Keratinocyte (primary cell): ENCODE measurements at regions not wholly inside any gene's neighbourhood (a gene's known extent, or its start where the extent isn't known, plus 50 kb on each side); places are given as distances from the start of the nearest gene placed in this dataset.
"Not testable (repeated sequence)": the region's sequence is repeated elsewhere in the genome, so short reads cannot be mapped to it uniquely, and the experiment has no call there.

Experiments
- DNase-seq: peaks from one replicate; pipeline ENCODE4 v3.0.0-alpha.2; 2011; ENCODE audit warnings: low read depth, missing footprints, low spot score
- FAIRE-seq: peaks from 2 replicates; lab custom pipeline; 2011; peaks lifted over from hg19 to GRCh38; lab: Jason Lieb, UNC
- H2AFZ ChIP-seq: 2 replicates; pipeline ENCODE4 v1.6.0; 2012; ENCODE audit warnings: low read length, control low read depth, inconsistent platforms; ENCODE audit not compliant: control insufficient read depth
- H3K27ac ChIP-seq: 2 replicates; pipeline ENCODE4 v1.5.1; 2011; ENCODE audit warnings: low read length; ENCODE audit not compliant: control insufficient read depth, insufficient read depth
- H3K27me3 ChIP-seq: 3 replicates; pipeline ENCODE4 v1.6.0; 2011; ENCODE audit warnings: low read length; ENCODE audit not compliant: control insufficient read depth, insufficient read depth; ENCODE audit errors: extremely low read depth
- H3K36me3 ChIP-seq, 2 experiments: 2 replicates in 1 of 2; 3 replicates in 1 of 2; pipeline ENCODE4 v1.5.1; 2011; ENCODE audit warnings: low read length in 2 of 2, mild to moderate bottlenecking in 1 of 2; ENCODE audit not compliant: control insufficient read depth in 2 of 2, insufficient read depth in 2 of 2; ENCODE audit errors: extremely low read depth in 1 of 2
- H3K4me1 ChIP-seq: 3 replicates; pipeline ENCODE4 v1.5.1; 2011; ENCODE audit warnings: low read length; ENCODE audit not compliant: control insufficient read depth, insufficient read depth; ENCODE audit errors: extremely low read depth
- H3K4me2 ChIP-seq: 3 replicates; pipeline ENCODE4 v1.6.0; 2011; ENCODE audit warnings: low read depth, low read length; ENCODE audit not compliant: control insufficient read depth, insufficient read depth; ENCODE audit errors: extremely low read depth
- H3K4me3 ChIP-seq, 3 experiments: fragments of 200-600 bp in 1 of 3; sonication (generic) in 1 of 3; 2 replicates in 2 of 3; 3 replicates in 1 of 3; pipeline ENCODE4 v1.5.1; 2011 to 2016; ENCODE audit warnings: low read length in 3 of 3, mild to moderate bottlenecking in 3 of 3, control low read depth in 2 of 3, inconsistent platforms in 1 of 3, low read depth in 1 of 3, mixed read lengths in 1 of 3, mixed run types in 1 of 3, moderate library complexity in 1 of 3; ENCODE audit not compliant: control insufficient read depth in 2 of 3, insufficient read depth in 2 of 3; ENCODE audit errors: extremely low read depth in 1 of 3
- H3K79me2 ChIP-seq: 2 replicates; pipeline ENCODE4 v1.6.0; 2012; ENCODE audit warnings: low read length; ENCODE audit not compliant: control insufficient read depth, insufficient read depth
- H3K9ac ChIP-seq: 3 replicates; pipeline ENCODE4 v1.6.0; 2011; ENCODE audit warnings: low read length; ENCODE audit not compliant: control insufficient read depth, insufficient read depth; ENCODE audit errors: extremely low read depth
- H3K9me1 ChIP-seq: 3 replicates; pipeline ENCODE4 v1.6.0; 2011; ENCODE audit warnings: low read length; ENCODE audit not compliant: control insufficient read depth, insufficient read depth; ENCODE audit errors: extremely low read depth
- H3K9me3 ChIP-seq: 2 replicates; pipeline ENCODE4 v1.5.1; 2012; ENCODE audit warnings: low read depth, low read length; ENCODE audit not compliant: control insufficient read depth
- H4K20me1 ChIP-seq: 3 replicates; pipeline ENCODE4 v1.6.0; 2011; ENCODE audit warnings: low read length; ENCODE audit not compliant: control insufficient read depth, insufficient read depth; ENCODE audit errors: extremely low read depth
- CTCF ChIP-seq, 3 experiments: IDR thresholded peaks in 1 of 3; conservative IDR thresholded peaks in 1 of 3; optimal IDR thresholded peaks in 1 of 3; 2 replicates in 2 of 3; 3 replicates in 1 of 3; pipeline versions ENCODE3 to v1.5.1; 2011; ENCODE audit warnings: low read length in 3 of 3, mild to moderate bottlenecking in 3 of 3, moderate library complexity in 2 of 3, control low read depth in 1 of 3, inconsistent platforms in 1 of 3; ENCODE audit not compliant: insufficient read depth in 2 of 3; ENCODE audit errors: extremely low read depth in 1 of 3
- EZH2 ChIP-seq: IDR thresholded peaks from one replicate; pipeline ENCODE4 v1.6.1; 2012; ENCODE audit warnings: inconsistent platforms, mild to moderate bottlenecking, low read length, moderate library complexity
- dilution Hi-C: fragments of 300-500 bp; cut with MboI; formaldehyde crosslinking; loops from one replicate; pipeline ENCODE4 v1.7.0; 2020; ENCODE audit warnings: low sequenced_read_pairs; ENCODE audit not compliant: extremely low pct_ligation_motif_present

- H3K9ac ChIP-seq = no peak overlapping the region
- DNase-seq (no peak), FAIRE-seq (no peak)
- H4K20me1 ChIP-seq = no peaks in the 10 kb centered on the region
- no peaks in the 10 kb centered on the region for H3K27me3 ChIP-seq
- TF ChIP-seq EZH2 (no peak), CTCF (optimal IDR thresholded peaks at IDR 0.05 in 1 of 3, IDR thresholded peaks at IDR 0.05 in 1 of 3, conservative IDR thresholded peaks at IDR 0.05 in 1 of 3; ENCODE audit: extremely low read depth in 1 of 3, insufficient read depth in 2 of 3, low read length in 3 of 3) (no peak)
- H3K79me2 ChIP-seq = no peaks in the 10 kb centered on the region
- dilution Hi-C loops = no loop called here
- no peaks in the 10 kb centered on the region for H3K9me1 ChIP-seq
- no peak overlapping the region for H3K4me3 ChIP-seq
- H3K4me1 ChIP-seq = no peaks in the 10 kb centered on the region
- H2AFZ ChIP-seq = no peak overlapping the region
- H3K27ac ChIP-seq = no peak overlapping the region
- no peaks in the 10 kb centered on the region for H3K36me3 ChIP-seq
- no peaks in the 10 kb centered on the region for H3K9me3 ChIP-seq
- H3K4me2 ChIP-seq = no peak overlapping the region
Measured at GRCh38 chr12:91717804-91718203, 427.8 kb downstream of the BTG1 start.

- H3K4me1 ChIP-seq, H3K4me3 ChIP-seq, H3K9me3 ChIP-seq, H2AFZ ChIP-seq, DNase-seq, H3K36me3 ChIP-seq, H3K79me2 ChIP-seq, H4K20me1 ChIP-seq, H3K27ac ChIP-seq, H3K4me2 ChIP-seq, FAIRE-seq, H3K9ac ChIP-seq, H3K27me3 ChIP-seq, dilution Hi-C loops, H3K9me1 ChIP-seq: not testable (repeated sequence)
Measured at GRCh38 chr12:91711925-91712324, 433.7 kb downstream of the BTG1 start.

GRCh38 chr12:91706466-91706865 is 439.2 kb downstream of the BTG1 start:
- H3K27ac ChIP-seq = no peak overlapping the region
- H3K4me3 ChIP-seq = no peak overlapping the region
- H3K4me1 ChIP-seq = no peaks in the 10 kb centered on the region
- TF ChIP-seq EZH2 = no peak
- no peak for TF ChIP-seq CTCF (optimal IDR thresholded peaks at IDR 0.05 in 1 of 3, IDR thresholded peaks at IDR 0.05 in 1 of 3, conservative IDR thresholded peaks at IDR 0.05 in 1 of 3; ENCODE audit: extremely low read depth in 1 of 3, insufficient read depth in 2 of 3, low read length in 3 of 3)
- FAIRE-seq (no peak), DNase-seq (no peak)
- no peaks in the 10 kb centered on the region for H3K9me3 ChIP-seq
- H2AFZ ChIP-seq = no peak overlapping the region
- H3K9ac ChIP-seq = no peak overlapping the region
- no peaks in the 10 kb centered on the region for H3K36me3 ChIP-seq
- H3K79me2 ChIP-seq = no peaks in the 10 kb centered on the region
- no peaks in the 10 kb centered on the region for H3K27me3 ChIP-seq
- H4K20me1 ChIP-seq = no peaks in the 10 kb centered on the region
- H3K4me2 ChIP-seq = no peak overlapping the region
- no peaks in the 10 kb centered on the region for H3K9me1 ChIP-seq
- dilution Hi-C loops = no loop called here
